HG02798 (cell line): ENCODE measurements at regions not wholly inside any gene's neighbourhood (a gene's known extent, or its start where the extent isn't known, plus 50 kb on each side); places are given as distances from the start of the nearest gene placed in this dataset.

Source experiments
- ATAC-seq: cut with Tn5 transposase; IDR thresholded peaks from one replicate; pipeline ENCODE4 v1.9.1; 2021; ENCODE audit warnings: mild to moderate bottlenecking; ENCODE audit not compliant: unreplicated experiment, poor library complexity

DNA sequence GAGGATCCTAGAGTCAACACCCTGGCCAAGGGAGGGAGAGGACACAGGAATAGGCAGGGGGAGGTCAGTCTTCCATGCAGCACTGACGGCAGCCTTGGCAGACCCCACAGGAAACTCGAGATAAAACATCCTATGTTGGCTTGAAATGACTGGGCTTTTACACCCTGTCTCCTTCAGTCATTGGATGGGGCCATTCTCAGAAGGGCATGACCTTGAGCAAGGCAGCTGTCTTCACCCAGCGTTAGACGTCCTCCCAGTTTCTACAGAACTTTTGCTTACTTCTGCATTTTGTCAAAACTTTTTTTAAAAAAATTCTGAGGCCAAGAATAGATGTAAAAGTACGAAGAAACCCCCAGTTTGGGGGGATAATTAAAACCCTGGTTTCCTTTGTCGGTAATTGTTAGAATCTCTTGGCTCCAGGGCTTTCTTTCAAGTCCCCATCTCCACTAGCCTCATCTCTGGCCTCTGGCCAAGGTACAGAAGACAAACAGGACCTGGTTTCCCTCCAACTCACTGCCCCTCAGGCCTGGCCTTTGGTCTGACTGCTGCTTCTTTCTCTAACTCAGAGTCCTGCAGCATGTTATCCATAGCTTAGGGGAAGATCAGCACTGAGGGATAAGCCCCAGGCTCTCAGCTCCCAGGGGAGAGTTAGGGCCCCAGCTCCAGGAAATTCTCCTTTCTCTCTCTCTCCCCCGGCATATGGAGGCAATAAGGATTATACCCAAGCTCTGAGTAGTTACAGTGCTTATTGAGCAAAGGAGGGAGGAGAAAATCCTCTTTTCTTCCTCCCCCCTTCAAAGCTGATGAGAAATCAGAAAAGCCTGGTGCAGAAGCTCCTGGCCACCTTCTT, 51.6 kb upstream of the KCND3 start:
- ATAC-seq = no peak

DNA sequence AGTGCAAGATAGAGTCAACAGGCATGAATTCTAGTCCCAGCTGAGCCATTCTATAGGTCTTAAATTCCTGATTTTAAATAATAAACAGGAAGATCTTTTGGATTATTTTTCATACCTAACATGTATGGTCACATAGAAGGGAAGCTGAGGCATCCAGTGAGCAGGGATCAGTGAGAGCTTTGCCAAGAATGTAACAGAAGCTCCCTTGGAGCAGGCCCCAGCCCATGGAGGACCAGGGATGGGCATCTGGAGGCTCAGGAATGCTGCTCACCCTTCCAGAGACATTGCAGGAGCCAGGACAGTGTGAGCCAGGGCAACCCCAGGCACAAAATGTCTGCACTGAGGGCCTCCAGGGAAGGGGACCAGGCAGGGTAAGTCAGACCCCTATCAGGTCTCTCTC, 54.4 kb upstream of the KCND3 start:
- ATAC-seq = no peak

DNA sequence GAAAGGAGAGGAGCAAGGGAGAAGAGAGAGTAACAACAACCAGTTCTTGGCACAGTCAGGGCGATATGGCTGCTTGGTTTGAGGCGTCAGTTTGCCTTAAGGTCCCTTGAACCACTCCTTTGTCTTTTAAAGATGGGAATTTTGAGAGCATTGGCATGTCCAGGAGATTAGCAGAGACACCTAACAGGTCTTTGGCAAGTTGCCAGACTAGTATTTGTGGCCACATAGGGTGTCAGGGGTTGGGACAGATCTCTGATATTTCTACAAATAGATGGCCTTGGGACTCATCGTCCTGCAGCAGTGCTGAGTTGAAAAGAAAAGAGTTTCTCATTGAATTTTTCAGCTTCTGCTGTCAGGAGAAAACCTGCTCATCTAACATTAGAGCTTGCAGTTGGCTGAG, 55.3 kb upstream of the KCND3 start:
- ATAC-seq = no peak

DNA sequence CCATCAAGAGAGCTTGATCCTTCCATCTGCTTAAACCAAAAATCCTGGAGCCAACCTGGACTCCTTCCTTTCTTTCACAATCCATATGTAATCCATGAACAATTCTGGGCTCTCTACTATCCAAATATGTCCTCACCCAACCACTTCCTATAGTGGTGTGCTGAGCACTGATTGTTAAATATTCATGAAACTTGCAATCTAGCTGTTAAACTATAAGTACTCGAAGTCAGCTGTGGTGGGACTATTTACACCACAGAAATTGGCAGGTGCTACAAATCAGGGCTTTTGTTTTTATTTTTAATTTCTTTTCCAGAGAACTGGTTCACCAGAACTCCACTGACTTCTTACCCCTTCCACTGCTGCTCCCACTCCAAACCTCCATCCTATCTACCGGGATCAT, 57.2 kb upstream of the KCND3 start:
- ATAC-seq = no peak

DNA sequence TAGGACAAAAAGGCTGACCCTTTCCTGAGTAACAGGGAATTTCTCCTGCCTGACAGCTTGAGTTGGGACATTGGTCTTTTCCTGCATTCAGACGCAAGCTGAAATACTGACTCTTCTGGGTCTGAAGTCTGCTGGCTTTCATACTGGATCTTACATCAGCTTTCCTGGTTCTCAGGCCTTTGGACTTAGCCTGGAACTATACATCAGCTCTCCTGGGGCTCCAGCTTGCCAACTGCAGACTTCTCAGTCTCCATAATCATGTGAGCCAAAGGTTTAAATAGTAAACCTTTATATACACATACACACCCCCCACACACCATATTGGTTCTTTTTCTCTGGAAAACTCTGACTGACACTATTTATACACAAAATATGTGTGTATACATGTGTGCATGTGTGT, 59.0 kb upstream of the KCND3 start:
- no peak for ATAC-seq

DNA sequence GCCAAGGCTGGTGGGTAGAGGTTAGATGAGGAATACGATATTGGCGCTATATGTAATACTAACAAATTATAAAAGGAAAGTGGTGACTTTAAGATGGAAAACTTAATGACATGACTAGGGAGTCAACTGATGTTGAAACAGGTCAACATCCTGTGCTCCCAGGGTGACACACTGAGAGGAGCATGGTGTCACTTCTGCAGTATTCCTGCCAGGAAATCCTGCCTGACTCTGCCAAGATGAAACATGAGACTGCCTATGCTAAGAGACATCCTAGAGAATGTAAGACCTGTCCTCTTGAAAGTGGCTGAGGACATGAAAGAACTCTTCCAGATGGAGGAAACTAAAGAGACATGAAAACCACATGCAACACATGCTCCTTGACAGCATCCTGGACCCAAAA, 65.0 kb upstream of the KCND3 start:
- ATAC-seq = no peak

DNA sequence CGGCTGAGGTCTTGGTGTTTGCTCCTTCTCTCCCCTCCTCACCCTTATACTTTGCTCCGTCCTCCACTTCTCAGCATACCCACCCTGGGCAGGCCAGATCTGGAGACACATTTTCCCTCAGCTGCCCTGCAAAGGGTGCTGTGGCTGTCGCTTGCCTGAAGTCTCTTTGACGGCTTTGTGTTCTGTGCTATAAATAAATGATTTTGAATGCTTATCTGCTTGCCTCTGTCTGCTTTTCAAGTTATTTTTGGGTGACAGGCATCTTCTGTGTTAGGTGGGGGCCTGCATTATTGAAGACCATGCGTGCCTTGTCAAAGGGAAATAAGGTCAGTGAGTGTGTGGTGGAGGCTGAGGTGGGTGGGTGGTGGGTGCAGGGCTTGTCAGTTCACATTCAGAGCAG, 66.9 kb upstream of the KCND3 start:
- no peak for ATAC-seq

DNA sequence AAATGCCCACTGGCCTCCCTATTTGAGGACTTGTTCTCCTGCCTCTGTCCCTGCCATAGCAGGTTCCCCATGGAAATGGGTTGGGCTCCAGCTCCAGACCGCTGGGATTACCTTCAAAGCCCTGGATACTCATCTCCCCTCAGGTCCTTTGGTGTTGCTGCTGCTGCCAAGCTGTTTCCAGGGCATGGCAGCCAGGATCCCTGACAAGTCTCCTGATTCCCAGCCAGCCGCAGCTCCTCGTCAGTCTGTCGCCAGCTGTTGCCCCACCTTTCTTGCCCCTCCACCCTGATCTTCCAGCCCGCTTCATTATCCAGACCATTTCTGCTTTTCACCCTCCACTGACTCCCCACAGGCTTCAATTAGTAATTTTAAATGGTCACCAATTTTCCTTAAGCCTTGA, 68.3 kb upstream of the KCND3 start:
- ATAC-seq = no peak

DNA sequence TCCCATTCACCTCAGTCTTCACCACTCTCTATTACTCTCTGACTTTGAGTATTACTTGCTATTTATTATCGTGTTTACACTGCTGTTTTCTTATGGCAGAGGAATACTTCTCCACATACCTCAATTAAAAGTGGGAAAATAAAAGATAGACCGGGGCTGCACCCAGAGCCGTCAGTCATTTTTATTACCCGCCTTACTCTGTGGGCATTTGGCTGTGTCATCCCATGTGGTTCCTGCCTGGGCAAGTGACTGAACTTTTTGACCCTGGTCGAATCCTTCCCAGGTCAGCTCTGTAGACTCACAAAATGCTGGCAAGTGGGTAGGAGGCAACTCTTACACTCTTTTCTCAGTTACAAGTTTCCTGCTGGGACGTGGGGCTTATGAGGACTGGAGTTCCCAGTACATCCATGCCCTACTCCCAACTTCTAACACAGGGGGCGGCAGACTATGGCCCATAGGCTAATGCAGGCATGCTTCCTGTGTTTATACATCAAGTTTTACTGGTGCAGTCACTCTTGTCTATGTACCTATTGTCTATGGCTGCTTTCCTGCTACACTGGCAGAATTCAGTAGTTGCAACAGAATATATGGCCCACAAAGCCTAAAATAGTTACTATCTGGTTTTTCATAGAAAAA, 69.5 kb upstream of the KCND3 start:
- ATAC-seq = no peak

DNA sequence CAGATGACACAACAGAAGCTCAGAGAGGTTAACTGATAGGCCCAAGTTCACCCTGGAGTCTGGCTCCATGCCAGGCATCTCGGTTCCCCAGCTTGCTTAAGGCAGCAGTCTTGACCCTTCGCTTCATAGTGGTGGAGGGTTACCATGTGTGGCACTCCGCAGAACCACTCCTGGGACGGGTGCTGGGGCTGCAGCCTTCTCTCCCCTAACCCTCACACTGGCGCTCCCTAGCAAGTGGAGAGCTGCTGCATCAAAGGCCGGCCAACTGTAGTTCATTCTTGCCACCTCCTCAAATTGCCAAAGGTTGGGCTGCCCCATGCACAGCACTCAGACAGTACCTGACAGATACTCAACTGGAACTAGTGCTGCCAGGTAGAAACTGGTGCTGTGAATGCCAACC, 70.2 kb upstream of the KCND3 start:
- no peak for ATAC-seq

DNA sequence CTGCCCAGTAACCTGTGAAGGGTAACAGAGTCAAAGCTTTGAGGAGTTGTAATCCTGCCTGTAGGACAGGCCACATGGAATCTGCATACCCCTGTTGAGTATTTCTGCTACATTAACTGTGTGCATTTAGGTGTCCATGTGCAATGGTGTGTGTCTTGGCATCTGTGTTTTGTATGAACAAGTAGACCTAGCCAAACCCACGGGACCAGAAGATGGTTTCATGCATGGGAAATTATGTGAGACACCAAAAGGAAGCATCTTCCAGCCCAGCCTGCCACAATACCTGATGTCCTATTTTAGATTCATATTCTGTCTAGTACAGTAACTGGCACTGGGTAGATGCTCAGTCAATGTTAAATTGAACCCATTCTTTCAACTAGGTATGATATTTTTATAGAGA, 70.8 kb upstream of the KCND3 start:
- no peak for ATAC-seq

DNA sequence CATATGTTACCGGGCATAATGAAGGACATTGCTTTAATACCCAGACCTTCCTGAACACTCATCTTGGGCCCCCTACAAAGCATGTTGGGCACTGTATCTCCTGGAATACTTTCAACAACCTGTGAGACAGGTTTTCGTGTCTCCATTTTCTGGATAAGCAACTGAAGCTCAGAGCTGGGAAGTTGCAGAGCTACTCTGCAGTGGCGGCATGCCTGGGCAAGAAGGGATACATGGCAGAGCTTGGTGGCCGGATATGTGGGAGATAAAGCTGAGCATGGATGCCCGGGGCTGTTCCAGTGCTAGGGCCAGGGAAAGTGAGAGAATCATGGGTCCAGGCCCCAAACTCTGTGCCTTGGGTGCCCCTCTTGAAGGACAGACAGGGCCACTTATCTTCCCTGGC, 71.6 kb upstream of the KCND3 start:
- ATAC-seq = no peak

DNA sequence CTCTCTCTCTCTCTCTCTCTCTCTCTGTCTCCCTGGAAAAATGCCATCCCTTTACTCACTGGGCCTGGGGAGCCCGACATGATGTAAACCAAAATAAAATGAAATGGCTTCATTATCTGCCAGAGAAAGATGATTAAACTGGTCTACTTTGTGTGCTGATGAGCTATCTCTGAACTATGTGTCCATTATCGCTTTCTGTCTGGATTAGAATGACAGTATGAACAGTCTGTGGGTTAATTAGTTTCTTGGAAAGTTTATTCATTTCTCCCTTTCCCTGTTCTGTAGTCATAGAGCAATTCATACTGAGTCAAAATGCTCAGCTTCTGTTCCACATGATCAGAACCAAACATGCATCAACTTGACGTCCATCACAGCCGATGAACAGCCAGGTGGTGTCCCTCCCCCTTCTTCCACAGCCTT, 72.4 kb upstream of the KCND3 start:
- ATAC-seq = no peak

DNA sequence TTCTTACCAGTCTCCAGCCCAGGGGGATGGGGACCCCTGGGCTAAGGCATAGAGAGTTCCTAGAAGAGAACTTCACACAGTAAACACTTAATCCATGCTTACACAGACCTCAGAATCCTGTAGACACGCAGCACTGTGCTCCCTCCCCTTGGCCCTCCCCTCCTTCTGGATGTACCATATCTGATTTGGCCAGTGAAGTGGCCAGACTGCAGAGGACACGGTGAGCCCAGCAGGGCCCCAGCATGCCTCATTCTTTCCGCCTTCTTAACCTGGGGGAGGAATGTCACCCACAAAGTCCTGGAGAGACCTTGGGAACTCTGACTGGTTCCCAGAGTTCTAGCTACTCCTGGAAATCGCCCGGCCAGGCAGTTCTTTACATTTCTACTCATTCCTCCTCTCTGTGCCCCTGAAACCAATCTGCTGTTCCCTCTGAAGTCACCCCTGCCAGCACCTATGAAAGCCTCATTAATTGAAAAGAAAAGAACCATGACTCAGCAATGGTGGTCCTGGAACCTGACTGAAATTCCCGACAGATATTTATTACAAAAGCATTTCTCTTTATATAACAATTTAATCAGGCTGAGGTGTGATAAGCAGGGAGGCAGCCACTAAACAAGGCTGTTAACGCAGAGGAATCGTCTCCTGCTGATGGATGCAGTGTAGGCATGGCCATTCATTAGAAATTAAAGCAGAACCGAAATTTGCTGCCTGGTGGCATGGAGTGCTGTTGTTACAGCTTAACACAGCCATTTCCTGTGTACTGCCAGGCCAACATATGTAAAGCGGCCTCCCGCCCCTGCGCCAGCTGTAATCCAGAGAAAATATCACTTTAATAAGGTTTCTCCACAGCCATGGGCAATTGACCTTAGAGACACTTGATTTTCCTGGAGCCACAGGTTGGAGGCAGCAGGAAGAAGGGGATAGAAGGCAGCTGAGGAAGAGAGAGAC, 74.6 kb upstream of the KCND3 start:
- ATAC-seq = peak; percentile 39

DNA sequence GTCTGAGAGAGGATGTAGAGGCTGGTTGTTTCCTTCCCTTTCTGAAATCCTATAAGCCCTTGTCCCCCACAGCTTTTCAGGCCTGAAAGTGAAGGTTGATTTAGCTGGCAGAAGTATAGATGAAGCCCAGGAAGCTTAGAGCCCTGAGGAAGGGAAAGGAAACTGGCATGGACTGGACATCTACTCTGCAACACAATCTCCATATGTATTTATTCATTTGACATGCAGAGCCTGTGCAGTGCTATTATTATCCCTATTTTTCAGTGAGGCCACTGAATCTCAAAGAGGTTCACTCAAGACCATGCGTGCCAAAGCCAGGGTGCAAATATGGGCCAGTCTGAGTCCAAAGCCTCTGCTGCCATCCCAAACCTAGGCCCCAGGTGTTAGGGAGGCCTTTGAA, 78.5 kb upstream of the KCND3 start:
- no peak for ATAC-seq

DNA sequence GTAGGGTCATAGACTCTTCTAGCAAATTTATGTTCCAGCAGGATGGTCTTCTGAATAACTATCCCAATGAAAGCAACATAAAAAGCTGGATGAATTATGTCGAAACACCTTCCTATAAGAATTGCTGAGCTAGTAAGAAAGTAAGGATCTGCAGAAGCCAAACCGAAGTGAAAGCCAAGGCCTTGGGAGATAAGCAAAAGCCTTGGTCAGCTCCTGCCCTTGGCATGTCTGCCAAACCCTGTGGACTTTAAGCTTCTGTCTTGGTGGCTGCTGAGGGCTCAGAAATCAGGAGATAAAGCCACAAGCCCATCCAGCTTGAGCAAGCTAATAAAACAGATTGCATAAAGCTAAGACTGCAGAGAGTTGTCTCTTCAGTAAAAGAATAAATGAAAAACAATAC, 81.2 kb upstream of the KCND3 start:
- ATAC-seq = no peak

DNA sequence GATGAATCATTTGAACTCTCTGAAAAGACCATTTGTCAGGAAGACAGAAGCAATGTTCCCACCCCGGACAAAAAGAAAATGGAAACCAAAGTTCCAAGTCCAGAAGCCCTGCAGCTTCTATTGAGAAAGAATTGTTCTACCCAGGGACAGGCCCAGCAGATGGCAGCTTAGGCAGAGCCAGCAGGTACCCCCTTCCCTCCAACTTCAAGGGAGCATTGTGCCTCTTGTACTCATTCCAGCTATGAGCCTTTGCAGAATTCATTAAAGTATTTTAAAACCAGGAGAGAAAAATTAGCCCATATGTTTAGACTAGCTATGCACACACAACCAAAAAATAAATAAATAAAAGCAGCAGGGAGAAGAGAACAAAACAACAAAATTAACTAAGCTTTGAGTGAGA, 85.2 kb upstream of the KCND3 start:
- ATAC-seq = no peak

DNA sequence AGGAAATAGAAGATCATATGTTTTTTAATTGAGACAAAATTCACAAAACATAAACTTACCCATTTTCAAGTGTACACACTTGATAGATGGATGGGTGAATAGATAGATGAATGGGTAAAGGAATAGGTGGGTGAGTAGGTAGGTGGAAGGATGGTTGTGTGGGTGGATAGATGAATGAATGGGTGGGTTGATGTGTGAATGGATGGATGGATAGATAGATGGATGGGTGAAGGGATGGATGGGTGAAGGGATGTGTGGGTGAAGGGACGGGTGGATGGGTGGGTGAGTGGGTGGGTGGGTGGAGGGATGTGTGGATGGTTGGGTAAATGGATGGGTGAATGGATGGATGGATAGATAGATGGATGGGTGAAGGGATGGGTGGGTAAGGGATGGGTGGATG, 86.1 kb upstream of the KCND3 start:
- no peak for ATAC-seq

DNA sequence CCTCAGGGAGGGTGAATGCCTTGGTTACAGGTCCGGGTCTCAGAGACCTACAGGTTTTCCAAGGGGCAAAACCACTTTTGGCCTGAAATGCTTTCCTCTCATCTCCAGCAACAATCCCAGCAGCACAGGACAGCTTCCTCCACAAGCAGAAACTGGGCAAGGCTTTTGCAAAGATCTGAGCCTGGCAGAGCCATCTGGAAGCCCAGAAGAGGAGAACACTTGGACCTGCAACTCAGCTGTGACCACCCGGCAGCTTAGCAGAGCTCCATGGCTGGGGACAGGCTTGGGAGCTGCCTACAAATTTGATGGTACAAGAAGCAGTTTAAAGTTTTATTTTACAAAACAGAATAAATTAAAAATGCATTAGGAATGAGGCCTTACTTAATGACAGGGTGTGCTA, 90.0 kb upstream of the KCND3 start:
- ATAC-seq = no peak

DNA sequence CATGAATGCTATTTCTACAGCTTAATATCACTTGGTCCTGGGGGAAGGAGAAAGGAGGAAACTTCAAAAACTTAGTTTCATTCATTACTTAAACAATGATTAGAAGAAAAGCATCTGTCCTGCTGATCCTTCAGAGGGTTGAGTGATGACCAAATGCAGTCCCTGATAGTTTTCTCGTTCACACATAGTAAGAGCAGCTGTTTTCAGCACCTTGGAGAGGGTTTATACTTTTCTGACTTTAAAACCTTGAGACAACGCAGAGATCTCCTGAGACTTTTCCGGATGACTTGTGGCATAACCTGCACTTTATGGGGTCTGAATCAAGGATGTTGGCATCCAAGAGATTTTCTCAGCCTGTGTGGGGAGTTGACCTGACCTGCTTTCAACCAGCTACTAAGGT, 94.0 kb upstream of the KCND3 start:
- ATAC-seq = no peak
